Cerebellar cortex (tissue), 1 donor: ENCODE measurements at regions not wholly inside any gene's neighbourhood (a gene's known extent, or its start where the extent isn't known, plus 50 kb on each side); places are given as distances from the start of the nearest gene placed in this dataset.

Experiments
- DNase-seq: peaks from one replicate; pipeline ENCODE4 v3.0.0-alpha.2; 2015; ENCODE audit warnings: low spot score

GRCh38 chr3:116848248-116848829 lies 138.8 kb downstream of the TUSC7 start:
- no peak for DNase-seq

DNA sequence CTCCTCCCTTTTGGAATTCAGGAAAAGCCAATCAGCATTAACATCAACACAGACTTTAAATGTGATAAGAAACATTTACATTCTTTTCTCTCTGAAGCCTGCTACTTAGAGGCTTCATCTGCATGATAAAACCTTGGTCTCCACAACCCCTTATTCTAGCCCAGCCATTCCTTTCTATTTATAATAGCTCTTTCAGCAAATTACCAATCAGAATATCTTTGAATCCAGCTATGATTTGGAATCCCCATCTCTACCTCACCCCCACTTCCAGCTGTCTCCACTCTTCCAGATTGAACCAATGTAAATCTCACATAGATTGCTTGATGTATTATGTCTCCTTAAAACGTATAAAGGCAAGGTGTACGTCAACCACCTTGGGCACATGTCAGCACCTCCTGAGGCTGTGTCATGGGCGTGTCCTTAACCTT lies 139.7 kb downstream of the TUSC7 start:
- no peak for DNase-seq

GRCh38 chr3:116852803-116853202 lies 143.2 kb downstream of the TUSC7 start:
- DNase-seq: no peak

DNA sequence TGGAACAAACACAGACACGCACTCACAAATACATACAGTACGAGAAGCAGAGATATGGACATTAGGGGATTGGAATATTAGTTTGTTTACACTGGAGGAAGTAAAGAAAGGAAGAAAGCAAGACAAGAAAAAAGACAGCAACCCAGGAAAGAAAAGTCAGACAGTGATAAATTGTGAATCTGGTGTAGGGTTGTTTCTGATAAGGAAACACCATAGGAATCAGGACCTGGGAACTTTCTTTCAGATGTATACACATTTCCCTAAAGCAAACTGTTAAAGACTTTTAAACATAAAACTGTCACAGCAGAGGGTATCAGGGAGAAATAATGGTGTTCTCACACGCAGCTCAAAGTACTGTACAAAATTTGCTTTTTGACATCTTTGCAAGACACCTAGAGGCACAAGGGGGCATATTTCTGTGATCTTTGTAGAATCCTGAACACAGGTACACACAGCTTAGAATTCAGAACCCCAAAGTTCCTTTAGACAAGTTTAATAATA lies 153.7 kb downstream of the TUSC7 start:
- DNase-seq: no peak

GRCh38 chr3:116863822-116864589 lies 154.4 kb downstream of the TUSC7 start:
- DNase-seq: peak; percentile 37

GRCh38 chr3:116864590-116864927 lies 155.0 kb downstream of the TUSC7 start:
- DNase-seq: no peak

- DNase-seq: no peak
Measured at GRCh38 chr3:116870379-116870778, 160.8 kb downstream of the TUSC7 start.

DNA sequence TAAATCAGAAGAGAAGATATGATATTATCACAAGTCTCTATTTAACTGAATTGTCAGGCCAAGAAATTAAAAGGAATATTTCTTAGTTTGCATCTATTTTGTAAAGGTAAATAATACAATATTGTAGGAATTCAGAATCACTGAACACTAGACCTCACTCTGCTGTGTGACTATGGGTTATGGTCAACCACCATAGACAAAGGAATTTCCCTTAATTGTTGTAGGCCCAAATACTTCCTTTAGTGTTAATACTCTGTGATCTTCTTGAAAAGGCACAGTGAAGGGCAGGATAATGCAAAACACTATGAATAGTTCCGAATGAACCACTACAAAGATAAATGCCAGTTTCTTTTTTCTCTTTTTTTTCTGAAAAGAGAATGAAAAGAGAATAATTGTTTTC lies 162.3 kb downstream of the TUSC7 start:
- no peak for DNase-seq

GRCh38 chr3:116872688-116873087 lies 163.1 kb downstream of the TUSC7 start:
- DNase-seq: no peak

DNA sequence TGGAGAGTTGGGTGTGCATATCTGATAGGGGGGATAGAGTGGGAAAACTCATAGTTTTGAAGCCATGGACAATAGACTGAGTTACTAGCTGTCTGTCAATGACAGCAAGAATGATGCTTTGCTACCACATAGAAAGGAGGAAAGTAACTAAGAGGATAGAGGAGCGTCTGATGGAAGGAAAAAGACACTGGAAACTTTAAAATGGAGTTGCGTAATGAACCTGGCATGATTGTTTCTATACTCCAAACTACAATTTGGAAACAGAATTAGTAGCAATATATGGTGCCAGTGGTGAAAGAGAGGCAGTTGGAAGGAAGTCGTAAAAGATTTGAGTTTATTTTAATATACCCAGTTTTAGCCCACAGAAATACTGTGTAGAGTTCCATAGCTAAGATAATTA lies 163.6 kb downstream of the TUSC7 start:
- no peak for DNase-seq

DNA sequence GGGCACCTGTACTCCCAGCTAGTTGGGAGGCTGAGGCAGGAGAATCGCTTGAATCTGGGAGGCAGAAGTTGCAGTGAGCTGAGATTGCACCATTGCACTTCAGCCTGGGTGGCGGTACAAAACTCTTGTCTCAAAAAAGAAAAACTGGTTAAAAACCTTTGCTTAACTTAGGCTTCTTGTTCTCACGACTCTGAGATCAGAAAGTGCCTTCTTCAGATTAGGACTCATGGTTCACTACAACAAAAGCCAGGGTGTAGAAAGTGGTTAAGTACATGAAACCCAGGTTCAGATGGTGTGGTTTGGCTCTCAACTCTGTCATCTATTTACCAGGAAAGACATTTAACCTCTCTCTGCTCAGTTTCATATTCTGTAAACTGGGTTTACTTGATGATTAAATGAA lies 168.4 kb downstream of the TUSC7 start:
- DNase-seq: no peak

- DNase-seq: no peak
Measured at GRCh38 chr3:116886202-116886893, 176.8 kb downstream of the TUSC7 start.

DNA sequence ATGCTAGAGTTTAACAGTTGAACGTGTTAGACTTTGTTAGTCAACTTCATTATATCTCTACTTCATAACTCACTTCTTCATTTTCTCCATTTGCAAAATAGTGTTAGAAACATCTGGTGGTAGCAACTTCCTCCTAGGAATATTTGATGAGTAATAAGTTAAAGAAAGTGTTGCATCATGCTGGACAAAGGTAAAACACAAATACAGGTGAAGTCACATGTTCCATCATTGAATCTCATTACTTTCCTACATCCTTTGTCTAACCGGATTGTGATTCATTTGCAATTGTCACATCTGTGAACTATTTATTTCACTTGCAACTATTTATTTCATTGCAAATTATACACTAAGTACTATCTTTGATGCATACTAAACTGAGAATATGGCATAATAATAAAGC lies 186.5 kb downstream of the TUSC7 start:
- DNase-seq: no peak

GRCh38 chr3:116897382-116897781 lies 187.8 kb downstream of the TUSC7 start:
- no peak for DNase-seq

DNA sequence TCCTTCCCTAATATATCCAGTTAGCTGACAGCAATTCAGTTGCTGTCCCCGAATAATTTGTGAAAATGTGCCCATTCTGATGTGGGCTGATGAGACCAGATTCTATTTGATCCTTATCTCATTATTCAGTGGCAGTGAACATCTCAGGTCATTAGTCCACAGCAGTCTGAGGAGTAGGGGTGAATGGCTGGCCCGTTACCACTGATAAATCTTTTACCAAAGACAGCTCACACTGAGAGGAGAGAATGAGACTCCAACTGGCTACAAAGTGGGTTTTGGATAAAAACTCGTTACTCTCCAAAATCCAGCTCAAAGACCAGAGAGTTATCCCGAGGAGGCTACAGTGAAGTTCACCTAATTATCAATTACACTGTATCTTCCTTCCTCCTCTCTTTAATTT lies 189.7 kb downstream of the TUSC7 start:
- DNase-seq: no peak

- DNase-seq: no peak
Measured at GRCh38 chr3:116905334-116905733, 195.8 kb downstream of the TUSC7 start.

GRCh38 chr3:116905794-116906193 lies 196.2 kb downstream of the TUSC7 start:
- DNase-seq: no peak

DNA sequence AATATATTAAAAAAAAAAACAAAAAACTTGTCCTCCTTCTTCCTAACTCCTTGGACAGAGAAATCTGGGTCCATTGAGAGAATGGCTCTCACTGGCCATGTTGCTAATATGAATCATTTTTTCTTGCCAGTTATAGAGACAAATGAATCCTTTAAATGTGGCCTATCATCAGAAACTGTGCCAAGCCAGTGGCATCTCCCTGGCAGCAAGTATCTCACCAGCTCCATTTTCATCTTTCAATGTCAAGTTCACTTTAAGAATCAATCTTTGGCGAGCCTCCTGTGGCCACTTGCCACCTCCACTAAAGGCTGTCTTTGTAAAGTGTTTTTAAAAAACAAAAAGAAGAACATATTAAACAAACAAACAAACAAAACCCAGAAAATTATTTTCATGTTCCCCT lies 202.5 kb downstream of the TUSC7 start:
- DNase-seq: no peak

DNA sequence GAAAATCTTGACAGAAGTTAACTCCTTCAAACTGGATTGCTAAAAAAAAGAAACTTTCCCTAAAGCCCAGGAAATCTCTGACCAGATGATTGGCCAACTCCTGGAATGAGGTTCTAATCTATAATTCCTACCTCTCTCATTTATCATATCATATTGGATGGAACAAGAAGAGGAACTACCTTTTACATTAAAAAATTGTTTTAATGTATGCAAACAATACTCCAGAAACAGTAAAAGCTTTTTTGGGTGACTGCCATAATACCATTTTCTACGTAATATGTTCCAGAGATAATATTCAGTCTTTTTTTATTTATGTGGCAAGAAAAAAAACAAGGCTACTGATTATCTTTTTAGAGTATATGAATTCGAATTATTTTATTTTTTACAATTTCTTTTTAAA lies 204.4 kb downstream of the TUSC7 start:
- DNase-seq: no peak

DNA sequence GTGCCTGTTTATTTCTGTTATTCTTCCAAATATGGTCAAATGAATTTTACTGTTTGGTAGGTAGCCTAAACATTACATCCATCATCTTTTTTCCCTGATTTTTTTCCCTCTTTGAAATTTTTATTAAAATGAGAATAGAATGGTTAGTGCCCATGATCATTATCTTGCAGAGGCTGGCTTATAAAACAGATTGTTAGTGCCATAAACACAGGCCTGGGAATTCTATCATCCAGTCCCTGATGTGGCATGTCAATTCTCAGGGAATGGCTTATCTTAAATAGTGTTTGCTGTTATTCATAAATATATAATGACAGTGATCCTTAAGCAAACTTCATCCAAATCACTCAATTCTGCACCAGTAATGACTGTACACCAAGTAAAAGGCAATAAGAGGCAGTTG lies 207.3 kb downstream of the TUSC7 start:
- no peak for DNase-seq

GRCh38 chr3:116920826-116921610 lies 211.4 kb downstream of the TUSC7 start:
- DNase-seq: no peak

DNA sequence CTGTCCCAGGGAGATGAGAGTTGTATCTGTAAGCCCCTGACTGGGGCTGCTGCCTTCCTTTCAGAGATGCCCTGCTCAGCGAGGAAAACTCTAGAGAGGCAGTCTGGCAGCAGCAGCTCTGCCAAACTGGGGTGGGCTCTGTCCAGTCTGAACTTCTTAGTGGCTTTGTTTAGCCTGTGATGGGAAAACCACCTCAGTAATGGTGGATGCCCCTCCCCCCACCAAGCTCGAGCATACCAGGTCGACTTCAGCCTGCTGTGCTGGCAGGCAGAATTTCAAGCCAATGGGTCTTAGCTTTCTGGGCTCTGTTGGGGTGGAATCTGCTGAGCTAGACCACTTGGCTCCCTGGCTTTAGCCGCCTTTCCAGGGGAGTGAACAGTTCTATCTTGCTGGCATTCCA lies 218.3 kb downstream of the TUSC7 start:
- DNase-seq: no peak
